Activated CD4-positive, alpha-beta T cell treated with anti-CD3 and anti-CD28 coated beads, Interleukin-2, amount 50 U/mL, for 24 hours (primary cell): ENCODE measurements at regions not wholly inside any gene's neighbourhood (a gene's known extent, or its start where the extent isn't known, plus 50 kb on each side); places are given as distances from the start of the nearest gene placed in this dataset.

Experiments used
- DNase-seq, 2 donors: peaks; one replicate each; pipeline ENCODE4 v3.0.0-alpha.2; 2020; ENCODE audit warnings: low read depth in 1 of 2, low spot score in 1 of 2

- no peak for DNase-seq
These were observed 703.2 kb upstream of the CCDC54 start for GRCh38 chr3:106673926-106674569.

GRCh38 chr3:106675451-106675850 is 701.8 kb upstream of the CCDC54 start:
- DNase-seq: no peak

- DNase-seq: no peak
These were observed 698.4 kb upstream of the CCDC54 start for GRCh38 chr3:106678657-106679390.

GRCh38 chr3:106683953-106684620 is 693.2 kb upstream of the CCDC54 start:
- DNase-seq: no peak

GRCh38 chr3:106685745-106686144 is 691.5 kb upstream of the CCDC54 start:
- DNase-seq: no peak

GRCh38 chr3:106687905-106688304 is 689.3 kb upstream of the CCDC54 start:
- DNase-seq: no peak

GRCh38 chr3:106688464-106688863 is 688.8 kb upstream of the CCDC54 start:
- DNase-seq: no peak

GRCh38 chr3:106691476-106691875 is 685.8 kb upstream of the CCDC54 start:
- DNase-seq: no peak

GRCh38 chr3:106692624-106693023 is 684.6 kb upstream of the CCDC54 start:
- no peak for DNase-seq

- DNase-seq: no peak
These were observed 678.1 kb upstream of the CCDC54 start for GRCh38 chr3:106699122-106699521.

GRCh38 chr3:106700981-106701380 is 676.3 kb upstream of the CCDC54 start:
- DNase-seq: no peak

GRCh38 chr3:106703524-106703923 is 673.7 kb upstream of the CCDC54 start:
- no peak for DNase-seq

- no peak for DNase-seq
These were observed 669.9 kb upstream of the CCDC54 start for GRCh38 chr3:106707347-106707746.

GRCh38 chr3:106710596-106710995 is 666.6 kb upstream of the CCDC54 start:
- no peak for DNase-seq

- no peak for DNase-seq
These were observed 665.6 kb upstream of the CCDC54 start for GRCh38 chr3:106711650-106712049.

- DNase-seq: no peak
These were observed 662.8 kb upstream of the CCDC54 start for GRCh38 chr3:106714400-106714799.

GRCh38 chr3:106715286-106715685 is 662.0 kb upstream of the CCDC54 start:
- DNase-seq: no peak

GRCh38 chr3:106717178-106717780 is 660.0 kb upstream of the CCDC54 start:
- DNase-seq: no peak

GRCh38 chr3:106719077-106719476 is 658.2 kb upstream of the CCDC54 start:
- no peak for DNase-seq

- DNase-seq: no peak
These were observed 657.7 kb upstream of the CCDC54 start for GRCh38 chr3:106719583-106719982.

GRCh38 chr3:106720510-106720909 is 656.7 kb upstream of the CCDC54 start:
- no peak for DNase-seq

- DNase-seq: no peak
These were observed 651.7 kb upstream of the CCDC54 start for GRCh38 chr3:106725566-106725965.
